Uterus (tissue), 3 donors: ENCODE measurements at regions not wholly inside any gene's neighbourhood (a gene's known extent, or its start where the extent isn't known, plus 50 kb on each side); places are given as distances from the start of the nearest gene placed in this dataset.

ENCODE experiments used
- DNase-seq, 2 donors: peaks; one replicate each; pipeline ENCODE4 v3.0.0-alpha.2; 2019 to 2020
- H3K27ac ChIP-seq, 2 donors: fragments of 200-600 bp; sonication (generic); 1 replicate in 1 of 2; 2 replicates in 1 of 2; pipeline ENCODE4 v1.5.1; 2016 to 2018
- H3K27me3 ChIP-seq, 2 donors: fragments of 200-600 bp; sonication (generic); one replicate each; pipeline ENCODE4 v1.5.1; 2018 to 2019; ENCODE audit warnings: control low read depth in 1 of 2
- H3K36me3 ChIP-seq, 2 donors: fragments of 200-600 bp; sonication (generic); one replicate each; pipeline ENCODE4 v1.5.1; 2019; ENCODE audit warnings: control low read depth in 1 of 2
- H3K4me1 ChIP-seq, 2 donors: fragments of 200-600 bp; sonication (generic); one replicate each; pipeline ENCODE4 v1.5.1; 2018 to 2019; ENCODE audit warnings: control low read depth in 1 of 2
- H3K4me3 ChIP-seq, 2 donors: fragments of 200-600 bp; sonication (generic); 1 replicate in 1 of 2; 2 replicates in 1 of 2; pipeline ENCODE4 v1.5.1; 2018 to 2019; ENCODE audit warnings: mild to moderate bottlenecking in 1 of 2
- H3K9me3 ChIP-seq, 2 donors: fragments of 200-600 bp; sonication (generic); one replicate each; pipeline ENCODE4 v1.5.1; 2019; ENCODE audit warnings: control low read depth in 1 of 2
- CTCF ChIP-seq, 4 experiments: fragments of 200-600 bp in 2 of 4; fragments of 450-650 bp in 2 of 4; sonication (generic) in 2 of 4; IDR thresholded peaks; one replicate each; pipeline ENCODE4 v1.5.1; 2016 to 2019; ENCODE audit warnings: antibody characterized with exemption in 4 of 4, mild to moderate bottlenecking in 2 of 4, moderate library complexity in 1 of 4
- POLR2A ChIP-seq, 2 donors: fragments of 450-650 bp; IDR thresholded peaks; one replicate each; pipeline ENCODE4 v1.6.1; 2016; ENCODE audit warnings: antibody characterized with exemption in 2 of 2, mild to moderate bottlenecking in 1 of 2, moderate library complexity in 1 of 2
- intact Hi-C: fragments of 100-400 bp; cut with DNase I; formaldehyde crosslinking; loops from one replicate; pipeline ENCODE4 v1.15.1; 2023; ENCODE audit warnings: low total_unique reads
- donor health status: DM: yes; HTN: yes; CAD: no.

GRCh38 chr18:77733292-77733903 is 483.8 kb downstream of the GALR1 start:
- intact Hi-C loops, result no loop called here
- TF ChIP-seq CTCF (IDR thresholded peaks at IDR 0.05) (no peak), POLR2A (IDR thresholded peaks at IDR 0.05) (no peak)
- H3K27ac ChIP-seq, result no peak overlapping the region

GRCh38 chr18:77736842-77737241 is 487.2 kb downstream of the GALR1 start:
- no peaks in the 10 kb centered on the region for H3K36me3 ChIP-seq
- TF ChIP-seq CTCF (IDR thresholded peaks at IDR 0.05) (no peak), POLR2A (IDR thresholded peaks at IDR 0.05) (no peak)
- H3K27ac ChIP-seq, result no peak overlapping the region
- no peak overlapping the region for H3K4me3 ChIP-seq
- DNase-seq, result no peak
- H3K27me3 ChIP-seq, result no peaks in the 10 kb centered on the region
- intact Hi-C loops, result no loop called here
- no peaks in the 10 kb centered on the region for H3K9me3 ChIP-seq
- H3K4me1 ChIP-seq, result no peaks in the 10 kb centered on the region

More at GRCh38 chr18:77733292-77733903, 483.8 kb downstream of the GALR1 start:
- Histone ChIP-seq H3K9me3 (no peaks in the 10 kb centered on the region), H3K4me3 (no peak overlapping the region), H3K36me3 (no peaks in the 10 kb centered on the region), H3K4me1 (no peaks in the 10 kb centered on the region), H3K27me3 (no peaks in the 10 kb centered on the region)
- no peak for DNase-seq

- Histone ChIP-seq H3K9me3 (no peaks in the 10 kb centered on the region), H3K4me3 (no peak overlapping the region), H3K36me3 (no peaks in the 10 kb centered on the region), H3K27me3 (no peaks in the 10 kb centered on the region), H3K27ac (no peak overlapping the region), H3K4me1 (no peaks in the 10 kb centered on the region)
- intact Hi-C loops, result no loop called here
- no peak for DNase-seq
- TF ChIP-seq POLR2A (IDR thresholded peaks at IDR 0.05) (no peak), CTCF (IDR thresholded peaks at IDR 0.05) (no peak)
Observed at GRCh38 chr18:77737405-77737804, 487.8 kb downstream of the GALR1 start.

- TF ChIP-seq POLR2A (IDR thresholded peaks at IDR 0.05), result no peak
- TF ChIP-seq CTCF (IDR thresholded peaks at IDR 0.05), result no peak
- Histone ChIP-seq H3K36me3 (no peaks in the 10 kb centered on the region), H3K9me3 (no peaks in the 10 kb centered on the region), H3K4me1 (no peaks in the 10 kb centered on the region), H3K27me3 (no peaks in the 10 kb centered on the region), H3K27ac (no peak overlapping the region), H3K4me3 (no peak overlapping the region)
- DNase-seq, result no peak
- intact Hi-C loops, result no loop called here
Observed at GRCh38 chr18:77749089-77749488, 499.4 kb downstream of the GALR1 start.

- Histone ChIP-seq H3K27ac (no peak overlapping the region), H3K36me3 (no peaks in the 10 kb centered on the region), H3K27me3 (no peaks in the 10 kb centered on the region), H3K4me3 (no peak overlapping the region), H3K4me1 (no peaks in the 10 kb centered on the region), H3K9me3 (no peaks in the 10 kb centered on the region)
- TF ChIP-seq POLR2A (IDR thresholded peaks at IDR 0.05) (no peak), CTCF (IDR thresholded peaks at IDR 0.05) (no peak)
- intact Hi-C loops, result no loop called here
- DNase-seq, result no peak
Observed at GRCh38 chr18:77750006-77750405, 500.4 kb downstream of the GALR1 start.
